GM18508 (cell line): ENCODE measurements at regions not wholly inside any gene's neighbourhood (a gene's known extent, or its start where the extent isn't known, plus 50 kb on each side); places are given as distances from the start of the nearest gene placed in this dataset.
"Not testable (repeated sequence)": the region's sequence is repeated elsewhere in the genome, so short reads cannot be mapped to it uniquely, and the experiment has no call there.

Source experiments
- ATAC-seq: cut with Tn5 transposase; IDR thresholded peaks from one replicate; pipeline ENCODE4 v1.9.1; 2021; ENCODE audit warnings: moderate number of reproducible peaks; ENCODE audit not compliant: insufficient read depth, unreplicated experiment

DNA sequence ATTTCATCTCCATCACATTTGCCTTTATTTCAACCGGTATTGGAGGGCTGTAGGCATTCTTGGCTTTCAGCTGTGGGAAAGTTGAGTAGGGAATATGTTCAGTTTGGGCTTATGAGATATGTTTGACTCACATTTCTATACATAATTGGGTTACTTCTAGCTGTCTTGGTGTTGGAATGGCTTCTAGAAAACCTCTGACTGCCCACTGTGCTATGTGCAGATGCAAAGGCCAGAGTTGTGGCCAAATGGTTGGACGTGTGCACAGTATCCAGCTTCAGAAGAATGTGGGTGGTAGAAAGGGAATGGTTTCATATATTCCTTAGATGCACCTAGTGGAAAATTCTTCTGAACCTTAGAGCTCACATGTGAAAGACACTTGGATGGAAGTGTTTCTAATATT is 92.6 kb upstream of the H2AZ1 start:
- ATAC-seq, result no peak

DNA sequence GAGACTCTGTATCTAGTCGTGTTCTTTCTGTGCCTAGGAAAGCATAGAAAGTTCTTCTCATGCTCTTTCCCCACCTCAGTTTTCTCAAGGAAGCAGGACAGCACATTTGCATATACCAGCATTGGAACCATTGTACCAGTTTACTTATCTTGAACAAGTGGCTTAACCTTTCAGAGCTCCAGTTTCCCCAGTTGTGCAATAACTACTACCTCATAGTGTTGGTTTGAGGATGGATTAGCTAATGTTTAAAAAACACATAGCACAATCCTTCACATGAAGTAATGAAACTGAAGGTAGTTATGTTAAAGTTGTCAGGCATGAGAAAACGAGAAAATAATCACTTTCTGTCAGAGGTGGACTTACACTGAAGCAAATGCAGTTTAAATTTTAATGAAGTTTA is 92.2 kb upstream of the H2AZ1 start:
- ATAC-seq, result no peak

DNA sequence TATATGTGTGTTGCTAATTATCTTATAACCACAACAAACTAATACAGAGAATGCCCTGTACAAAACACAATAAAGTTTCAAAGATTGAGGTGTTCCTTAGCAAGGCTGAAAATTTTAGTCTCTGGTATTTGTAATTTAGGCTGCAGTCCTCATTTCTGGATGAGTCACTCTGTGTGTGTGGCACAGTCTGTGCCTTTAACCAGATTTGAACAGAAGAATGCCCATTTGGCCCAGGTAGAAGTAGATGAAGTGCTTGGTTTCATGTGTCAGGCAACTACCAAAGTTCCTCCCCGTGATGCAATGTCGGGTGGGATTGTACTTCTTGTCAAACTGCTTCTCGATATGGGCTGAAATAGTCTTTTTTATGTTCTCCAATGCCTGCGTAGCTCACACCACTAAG is 91.6 kb upstream of the H2AZ1 start:
- no peak for ATAC-seq

DNA sequence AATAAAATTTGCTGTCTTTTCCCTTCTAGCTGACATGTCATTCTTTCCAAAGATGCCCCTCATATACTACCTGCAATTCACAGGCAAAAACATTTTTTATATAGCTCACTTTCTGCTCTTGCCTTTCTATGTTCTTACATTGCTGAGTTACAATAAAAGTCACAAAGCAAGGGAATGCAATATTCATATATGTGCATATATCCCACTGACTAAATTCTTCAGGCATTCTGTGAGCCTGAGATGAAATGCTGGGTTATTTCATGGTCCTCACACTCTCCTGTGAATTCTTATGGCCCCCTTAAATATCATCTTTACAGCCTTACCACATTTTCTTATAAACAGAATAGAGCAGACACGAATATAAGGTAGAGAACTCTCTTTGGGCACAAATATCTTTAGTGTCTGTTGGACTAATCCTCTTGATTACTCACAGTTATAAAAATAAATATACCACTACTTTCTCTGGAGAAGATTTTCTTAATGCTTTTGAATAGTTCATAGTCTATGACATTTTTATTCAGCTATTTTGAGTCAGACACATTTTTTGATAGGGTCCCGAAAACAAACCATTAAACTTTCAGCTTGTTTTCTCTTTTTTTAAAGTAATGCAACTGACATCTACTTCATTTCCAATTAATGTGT is 84.1 kb upstream of the H2AZ1 start:
- ATAC-seq, result no peak

DNA sequence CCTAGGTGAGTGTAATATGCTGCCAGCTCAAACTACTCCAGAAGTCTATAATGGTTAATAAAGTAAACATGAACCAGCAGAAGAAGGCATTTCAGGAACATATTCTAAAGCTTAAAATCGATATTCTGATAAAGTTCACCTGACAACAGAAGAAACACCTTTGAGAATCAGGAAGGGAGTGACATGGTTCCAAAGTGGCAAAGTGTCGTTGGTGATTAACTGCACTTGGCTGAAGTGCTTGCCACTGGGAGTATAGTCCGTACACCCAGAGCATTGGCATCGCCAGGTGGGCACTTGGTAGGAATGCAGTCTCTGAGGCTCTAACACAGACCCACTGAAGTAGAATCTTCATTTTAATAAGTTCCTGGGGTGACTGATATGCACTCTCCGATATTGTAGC is 76.0 kb upstream of the H2AZ1 start:
- no peak for ATAC-seq

DNA sequence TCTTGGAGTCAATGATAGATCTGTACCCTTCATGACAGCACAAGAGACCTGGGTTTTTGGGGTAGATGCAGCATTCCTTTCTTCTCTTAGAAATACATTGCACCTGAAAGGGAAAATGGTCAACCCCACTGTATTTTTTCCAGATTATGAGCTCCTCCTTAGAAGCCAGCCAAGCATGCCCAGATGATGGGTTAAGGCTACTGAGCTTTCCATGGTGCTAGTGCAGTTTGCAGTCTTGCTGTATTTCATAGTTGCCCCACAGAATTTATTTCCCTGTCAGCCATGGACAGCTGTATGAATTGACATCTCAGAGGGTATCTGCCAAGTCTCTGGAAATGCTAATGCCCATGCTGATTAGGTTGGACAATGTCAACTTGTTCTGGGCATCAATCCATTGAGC is 73.7 kb upstream of the H2AZ1 start:
- no peak for ATAC-seq

DNA sequence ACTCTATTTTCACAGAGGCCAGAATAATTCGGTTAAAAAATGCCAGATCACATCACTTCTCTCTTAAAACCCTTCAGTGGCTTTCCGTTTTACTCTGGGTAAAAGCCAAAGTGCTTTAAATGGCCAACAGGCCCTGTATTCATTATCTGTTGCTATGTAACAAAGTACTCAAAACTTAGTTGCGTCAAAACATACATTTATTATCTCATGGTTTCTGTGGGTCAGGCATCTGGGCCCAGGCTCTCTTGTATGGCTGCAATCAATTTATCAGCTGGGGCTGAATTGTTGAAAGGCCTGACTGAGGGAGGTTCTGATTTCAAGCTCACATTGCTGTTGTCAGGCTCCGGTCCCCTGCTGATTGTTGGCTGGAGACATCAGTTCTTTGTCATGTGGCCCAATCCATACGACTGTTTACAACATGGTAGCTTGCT is 72.7 kb upstream of the H2AZ1 start:
- no peak for ATAC-seq

DNA sequence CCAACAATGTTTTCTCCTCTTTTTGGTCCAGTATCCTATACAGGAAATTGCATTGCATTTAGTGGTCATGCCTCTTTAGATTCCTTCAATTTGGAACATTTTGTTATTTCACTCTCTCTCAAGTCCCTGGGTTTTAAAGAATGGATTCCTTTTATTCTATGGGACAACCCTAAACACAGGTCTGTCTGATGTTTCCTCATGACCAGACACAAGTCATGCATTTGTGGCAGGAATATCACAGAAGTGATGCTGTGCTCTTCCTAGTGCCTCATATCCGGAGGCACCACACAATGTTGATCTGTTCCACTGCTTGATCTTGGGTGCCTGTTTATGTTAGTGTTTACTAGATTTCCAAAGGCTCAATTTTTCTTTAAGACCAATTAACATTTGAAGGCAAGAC is 69.7 kb upstream of the H2AZ1 start:
- no peak for ATAC-seq

DNA sequence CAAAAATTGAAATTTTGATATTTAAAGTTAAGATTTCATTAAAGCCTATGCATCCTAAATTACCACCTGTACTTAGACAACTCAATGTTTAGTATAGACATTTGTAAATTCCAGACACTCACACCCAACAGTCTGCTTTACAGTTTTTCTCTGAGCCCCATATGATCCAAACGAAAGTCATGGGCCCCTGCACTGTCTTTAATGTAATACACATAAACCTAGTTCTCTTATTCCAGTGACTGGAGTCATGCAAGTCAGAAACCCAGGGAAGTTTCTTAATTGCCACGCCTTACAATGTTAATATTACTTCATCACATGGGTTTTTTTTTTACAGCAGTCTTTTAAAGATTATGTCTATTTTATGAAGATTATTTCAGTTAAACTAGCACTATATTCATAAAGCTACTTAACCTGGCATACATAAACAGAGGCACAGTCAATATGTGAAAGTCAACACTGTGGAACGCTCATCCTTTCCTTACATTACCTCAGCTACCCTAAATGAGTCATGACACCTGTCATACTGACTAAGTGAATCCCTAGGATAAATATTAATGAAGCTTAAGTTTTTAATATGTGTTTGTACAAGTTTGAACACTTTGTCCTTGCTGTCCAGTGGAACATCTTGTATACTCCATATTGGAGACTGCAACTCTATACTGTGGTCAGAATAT is 67.7 kb upstream of the H2AZ1 start:
- peak; percentile 98 for ATAC-seq

DNA sequence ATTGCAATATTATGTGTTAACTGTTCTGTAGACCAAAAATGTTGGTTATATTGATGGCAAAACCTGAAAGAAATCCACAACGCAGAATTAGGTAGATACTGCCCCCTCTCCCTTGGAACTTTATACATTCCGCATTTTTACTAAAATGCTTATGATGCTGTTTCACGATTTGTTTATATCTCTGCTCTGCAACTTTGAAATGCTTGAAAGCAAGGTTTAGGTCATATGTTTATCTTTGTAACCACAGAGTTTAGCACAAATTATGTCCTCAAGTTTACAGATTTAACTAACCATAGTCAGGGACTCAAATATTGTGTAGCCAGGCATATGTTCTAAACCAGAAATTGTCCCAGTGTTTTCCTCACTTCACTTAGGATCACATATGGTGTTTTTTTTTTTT is 66.1 kb upstream of the H2AZ1 start:
- no peak for ATAC-seq

DNA sequence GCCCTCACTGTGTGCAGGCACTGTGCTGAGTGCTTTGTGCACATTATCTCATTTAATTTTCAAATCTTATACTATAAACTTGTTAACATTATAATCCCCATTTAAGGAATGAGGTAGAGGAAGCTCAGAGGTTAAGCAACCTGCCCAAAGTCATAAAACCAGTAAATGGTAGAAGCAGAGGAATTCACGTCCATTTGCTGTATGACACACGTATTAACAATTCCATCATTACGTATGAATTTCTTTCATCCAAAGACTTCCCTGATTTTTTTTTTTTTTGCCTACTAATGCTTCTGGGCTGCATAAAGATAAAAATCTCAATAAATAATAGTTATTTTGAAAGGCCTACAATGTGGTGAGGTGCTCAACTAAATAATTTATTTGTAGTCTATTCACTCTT is 64.5 kb upstream of the H2AZ1 start:
- no peak for ATAC-seq

DNA sequence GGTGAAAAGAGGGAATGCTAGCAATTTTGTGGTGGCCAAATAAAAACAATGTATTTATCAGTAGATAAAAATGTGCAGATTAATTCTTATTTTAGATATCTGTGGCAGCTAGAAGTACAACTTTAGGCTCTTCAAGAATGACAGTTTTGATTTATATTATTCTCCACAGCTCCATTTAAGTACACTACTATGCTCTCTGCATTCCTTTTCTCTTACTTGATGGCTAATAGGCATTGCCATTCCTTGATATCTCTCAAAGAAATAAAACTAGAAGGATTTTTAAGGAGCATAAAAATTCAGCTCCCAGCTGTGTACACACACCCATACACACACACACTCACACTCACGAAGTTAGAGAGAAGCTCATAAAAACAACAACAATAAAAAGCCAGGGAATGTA is 59.4 kb upstream of the H2AZ1 start:
- no peak for ATAC-seq

DNA sequence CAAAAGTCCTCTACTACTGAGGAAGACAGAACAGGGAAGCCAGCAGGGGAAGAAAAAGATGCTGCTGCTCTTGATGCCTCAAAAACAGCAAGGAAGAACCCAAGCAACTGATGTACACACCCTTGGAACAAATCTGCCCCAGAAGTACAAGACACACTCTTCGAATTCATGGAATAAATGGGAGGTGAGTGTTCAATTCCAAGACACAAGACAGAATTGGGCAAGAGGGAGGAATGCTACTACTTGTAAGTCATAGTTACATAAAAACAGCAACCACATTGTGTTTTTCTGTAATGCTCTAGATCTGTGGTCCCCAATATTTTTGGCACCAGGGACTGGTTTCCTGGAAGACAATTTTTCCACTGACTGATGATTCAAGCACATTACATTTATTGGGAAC is 58.0 kb upstream of the H2AZ1 start:
- no peak for ATAC-seq

DNA sequence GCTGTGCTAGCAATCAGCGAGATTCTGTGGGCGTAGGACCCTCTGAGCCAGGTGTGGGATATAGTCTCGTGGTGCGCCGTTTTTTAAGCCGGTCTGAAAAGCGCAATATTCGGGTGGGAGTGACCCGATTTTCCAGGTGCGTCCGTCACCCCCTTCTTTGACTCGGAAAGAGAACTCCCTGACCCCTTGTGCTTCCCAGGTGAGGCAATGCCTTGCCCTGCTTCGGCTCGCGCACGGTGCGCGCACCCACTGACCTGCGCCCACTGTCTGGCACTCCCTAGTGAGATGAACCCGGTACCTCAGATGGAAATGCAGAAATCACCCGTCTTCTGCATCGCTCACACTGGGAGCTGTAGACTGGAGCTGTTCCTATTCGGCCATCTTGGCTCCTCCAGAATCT is 56.1 kb upstream of the H2AZ1 start:
- not testable (repeated sequence) for ATAC-seq
